T1000 (cell line): ENCODE measurements at regions not wholly inside any gene's neighbourhood (a gene's known extent, or its start where the extent isn't known, plus 50 kb on each side); places are given as distances from the start of the nearest gene placed in this dataset.
"Not testable (repeated sequence)": the region's sequence is repeated elsewhere in the genome, so short reads cannot be mapped to it uniquely, and the experiment has no call there.

Experiments used
- DNase-seq: peaks from one replicate; lab custom pipeline; 2025; ENCODE audit warnings: mixed read lengths; lab: John Stamatoyannopoulos, UW

GRCh38 chr21:32940079-32941014 lies 85.4 kb upstream of the OLIG2 start:
- DNase-seq: no peak

- DNase-seq: no peak
These were observed 84.5 kb upstream of the OLIG2 start for GRCh38 chr21:32941263-32941662.

GRCh38 chr21:32946654-32947053 lies 79.1 kb upstream of the OLIG2 start:
- no peak for DNase-seq

GRCh38 chr21:32947736-32948135 lies 78.0 kb upstream of the OLIG2 start:
- DNase-seq: no peak

- DNase-seq: no peak
These were observed 76.0 kb upstream of the OLIG2 start for GRCh38 chr21:32949701-32950100.

- no peak for DNase-seq
These were observed 74.7 kb upstream of the OLIG2 start for GRCh38 chr21:32951041-32951440.

GRCh38 chr21:32954353-32954752 lies 71.4 kb upstream of the OLIG2 start:
- DNase-seq: no peak

- DNase-seq: no peak
These were observed 70.2 kb upstream of the OLIG2 start for GRCh38 chr21:32955311-32956060.

- no peak for DNase-seq
These were observed 69.6 kb upstream of the OLIG2 start for GRCh38 chr21:32956061-32956656.

GRCh38 chr21:32957545-32957944 lies 68.2 kb upstream of the OLIG2 start:
- DNase-seq: no peak

- DNase-seq: no peak
These were observed 67.3 kb upstream of the OLIG2 start for GRCh38 chr21:32958288-32959002.

- no peak for DNase-seq
These were observed 63.5 kb upstream of the OLIG2 start for GRCh38 chr21:32962268-32962667.

GRCh38 chr21:32965129-32965680 lies 60.5 kb upstream of the OLIG2 start:
- DNase-seq: no peak

- DNase-seq: no peak
These were observed 59.6 kb upstream of the OLIG2 start for GRCh38 chr21:32966120-32966519.

- not testable (repeated sequence) for DNase-seq
These were observed 57.6 kb upstream of the OLIG2 start for GRCh38 chr21:32968103-32968502.

GRCh38 chr21:32974653-32975052 lies 51.1 kb upstream of the OLIG2 start:
- DNase-seq: no peak

- no peak for DNase-seq
These were observed 49.8 kb upstream of the OLIG2 start for GRCh38 chr21:32975811-32976431.
